ENCODE measurements at regions not wholly inside any gene's neighbourhood (a gene's known extent, or its start where the extent isn't known, plus 50 kb on each side); places are given as distances from the start of the nearest gene placed in this dataset.
A peak's percentile ranks its signal among the peaks of the same experiment; 100 is the strongest.

GRCh38 chr9:119792242-119792641 lies 423.0 kb upstream of the BRINP1 start:
- Mint-ChIP-seq H3K36me3 (no peaks in the 10 kb centered on the region), H3K27me3 (peaks cover 18 to 30% (median 25%) of the 10 kb centered on the region in 3 donors), H3K4me3 (no peak overlapping the region), H3K27ac (no peak overlapping the region), H3K9me3 (peaks cover 0 to 6% (median 0%) of the 10 kb centered on the region in 7 donors), H3K4me1 (no peaks in the 10 kb centered on the region)
- no peak for ATAC-seq (ENCODE audit: low read depth in 2 of 2)
- DNase-seq = no peak

GRCh38 chr9:119789987-119790386 lies 420.8 kb upstream of the BRINP1 start:
- Mint-ChIP-seq H3K4me1 (no peaks in the 10 kb centered on the region), H3K9me3 (peaks cover 0 to 6% (median 0%) of the 10 kb centered on the region in 7 donors), H3K4me3 (no peak overlapping the region), H3K27me3 (peaks cover 9 to 30% (median 25%) of the 10 kb centered on the region in 3 donors), H3K36me3 (no peaks in the 10 kb centered on the region), H3K27ac (no peak overlapping the region)
- ATAC-seq (ENCODE audit: low read depth in 2 of 2) (no peak), DNase-seq (no peak)

GRCh38 chr9:119788921-119789320 lies 419.7 kb upstream of the BRINP1 start:
- Mint-ChIP-seq H3K4me1 (no peaks in the 10 kb centered on the region), H3K4me3 (no peak overlapping the region), H3K27ac (no peak overlapping the region), H3K9me3 (peaks cover 0 to 3% (median 0%) of the 10 kb centered on the region in 7 donors), H3K36me3 (no peaks in the 10 kb centered on the region), H3K27me3 (peaks cover 0 to 22% (median 20%) of the 10 kb centered on the region in 3 donors)
- ATAC-seq (ENCODE audit: low read depth in 2 of 2) (no peak), DNase-seq (no peak)

GRCh38 chr9:119781886-119782285 lies 412.7 kb upstream of the BRINP1 start:
- H3K36me3 Mint-ChIP-seq = no peaks in the 10 kb centered on the region
- H3K4me3 Mint-ChIP-seq = no peak overlapping the region
- ATAC-seq (ENCODE audit: low read depth in 2 of 2) = no peak

GRCh38 chr9:119775410-119775809 lies 406.2 kb upstream of the BRINP1 start:
- no peak overlapping the region for H3K4me3 Mint-ChIP-seq
- no peaks in the 10 kb centered on the region for H3K36me3 Mint-ChIP-seq
- ATAC-seq (ENCODE audit: low read depth in 2 of 2) = no peak

More at GRCh38 chr9:119781886-119782285, 412.7 kb upstream of the BRINP1 start:
- H3K9me3 Mint-ChIP-seq = peaks cover 0 to 4% (median 0%) of the 10 kb centered on the region in 7 donors
- peaks cover 5 to 15% (median 5%) of the 10 kb centered on the region in 3 donors for H3K27me3 Mint-ChIP-seq
- DNase-seq = no peak
- no peak overlapping the region for H3K27ac Mint-ChIP-seq
- no peaks in the 10 kb centered on the region for H3K4me1 Mint-ChIP-seq

GRCh38 chr9:119773823-119774222 lies 404.6 kb upstream of the BRINP1 start:
- no peak overlapping the region for H3K4me3 Mint-ChIP-seq
- ATAC-seq (ENCODE audit: low read depth in 2 of 2) (no peak), DNase-seq (no peak)
- peaks cover 0 to 3% (median 0%) of the 10 kb centered on the region in 7 donors for H3K9me3 Mint-ChIP-seq
- no peaks in the 10 kb centered on the region for H3K36me3 Mint-ChIP-seq
- H3K27me3 Mint-ChIP-seq = peaks cover 4 to 8% (median 5%) of the 10 kb centered on the region in 3 donors
- H3K27ac Mint-ChIP-seq = no peak overlapping the region
- peaks cover 0 to 3% (median 0%) of the 10 kb centered on the region in 3 donors for H3K4me1 Mint-ChIP-seq

More at GRCh38 chr9:119775410-119775809, 406.2 kb upstream of the BRINP1 start:
- Mint-ChIP-seq H3K9me3 (peaks cover 0 to 3% (median 0%) of the 10 kb centered on the region in 7 donors), H3K27ac (no peak overlapping the region), H3K27me3 (peaks cover 4 to 11% (median 8%) of the 10 kb centered on the region in 3 donors), H3K4me1 (peaks cover 0 to 3% (median 0%) of the 10 kb centered on the region in 3 donors)
- no peak for DNase-seq

- no peak for ATAC-seq (ENCODE audit: low read depth in 2 of 2)
- no peak overlapping the region for H3K4me3 Mint-ChIP-seq
These were observed 402.1 kb upstream of the BRINP1 start for GRCh38 chr9:119771341-119771740.

GRCh38 chr9:119768266-119768665 lies 399.0 kb upstream of the BRINP1 start:
- no peak for ATAC-seq (ENCODE audit: low read depth in 2 of 2)
- H3K27ac Mint-ChIP-seq = no peak overlapping the region
- H3K9me3 Mint-ChIP-seq = peaks cover 0 to 3% (median 0%) of the 10 kb centered on the region in 7 donors
- peaks cover 0 to 8% (median 5%) of the 10 kb centered on the region in 3 donors for H3K27me3 Mint-ChIP-seq
- H3K4me1 Mint-ChIP-seq = peaks cover 0 to 9% (median 7%) of the 10 kb centered on the region in 3 donors
- no peaks in the 10 kb centered on the region for H3K36me3 Mint-ChIP-seq
- DNase-seq = no peak
- no peak overlapping the region for H3K4me3 Mint-ChIP-seq

More at GRCh38 chr9:119771341-119771740, 402.1 kb upstream of the BRINP1 start:
- Mint-ChIP-seq H3K27me3 (peaks cover 0 to 8% (median 5%) of the 10 kb centered on the region in 3 donors), H3K36me3 (no peaks in the 10 kb centered on the region), H3K27ac (no peak overlapping the region), H3K9me3 (peaks cover 0 to 3% (median 0%) of the 10 kb centered on the region in 7 donors), H3K4me1 (peaks cover 0 to 3% (median 0%) of the 10 kb centered on the region in 3 donors)
- no peak for DNase-seq

GRCh38 chr9:119765632-119766175 lies 396.5 kb upstream of the BRINP1 start:
- Mint-ChIP-seq H3K4me3 (no peak overlapping the region), H3K36me3 (no peaks in the 10 kb centered on the region), H3K4me1 (peaks cover 13 to 24% (median 15%) of the 10 kb centered on the region in 3 donors), H3K27me3 (no peaks in the 10 kb centered on the region), H3K27ac (peak overlapping the region in 2 of 6 donors; percentile 2), H3K9me3 (peaks cover 0 to 4% (median 0%) of the 10 kb centered on the region in 7 donors)
- DNase-seq (no peak), ATAC-seq (ENCODE audit: low read depth in 2 of 2) (no peak)

GRCh38 chr9:119763260-119763659 lies 394.0 kb upstream of the BRINP1 start:
- no peak overlapping the region for H3K4me3 Mint-ChIP-seq
- peaks cover 13 to 31% (median 15%) of the 10 kb centered on the region in 3 donors for H3K4me1 Mint-ChIP-seq
- H3K36me3 Mint-ChIP-seq = no peaks in the 10 kb centered on the region
- H3K27me3 Mint-ChIP-seq = peaks cover 7 to 9% (median 8%) of the 10 kb centered on the region in 3 donors
- ATAC-seq (ENCODE audit: low read depth in 2 of 2) (no peak), DNase-seq (no peak)
- H3K27ac Mint-ChIP-seq = no peak overlapping the region
- H3K9me3 Mint-ChIP-seq = peaks cover 0 to 4% (median 0%) of the 10 kb centered on the region in 7 donors

GRCh38 chr9:119761812-119762211 lies 392.6 kb upstream of the BRINP1 start:
- ATAC-seq (ENCODE audit: low read depth in 2 of 2) = peak; percentile 40
- H3K36me3 Mint-ChIP-seq = no peaks in the 10 kb centered on the region
- H3K4me1 Mint-ChIP-seq = peaks cover 13 to 31% (median 15%) of the 10 kb centered on the region in 3 donors
- peaks cover 0 to 4% (median 0%) of the 10 kb centered on the region in 7 donors for H3K9me3 Mint-ChIP-seq
- H3K27ac Mint-ChIP-seq = peak overlapping the region in 2 of 6 donors; percentile 61 to 72
- H3K4me3 Mint-ChIP-seq = peak overlapping the region in 2 of 8 donors; percentile 3 to 56
- no peak for DNase-seq
- peaks cover 10 to 18% (median 11%) of the 10 kb centered on the region in 3 donors for H3K27me3 Mint-ChIP-seq

- ATAC-seq (ENCODE audit: low read depth in 2 of 2) (no peak), DNase-seq (no peak)
- Mint-ChIP-seq H3K27me3 (peaks cover 11 to 30% (median 18%) of the 10 kb centered on the region in 3 donors), H3K4me3 (no peak overlapping the region), H3K36me3 (no peaks in the 10 kb centered on the region), H3K4me1 (peaks cover 9 to 31% (median 13%) of the 10 kb centered on the region in 3 donors), H3K9me3 (peaks cover 0 to 4% (median 0%) of the 10 kb centered on the region in 7 donors), H3K27ac (no peak overlapping the region)
These were observed 389.8 kb upstream of the BRINP1 start for GRCh38 chr9:119758990-119759389.

- peaks cover 0 to 4% (median 0%) of the 10 kb centered on the region in 7 donors for H3K9me3 Mint-ChIP-seq
- peaks cover 11 to 30% (median 18%) of the 10 kb centered on the region in 3 donors for H3K27me3 Mint-ChIP-seq
- no peak overlapping the region for H3K4me3 Mint-ChIP-seq
- ATAC-seq (ENCODE audit: low read depth in 2 of 2) (no peak), DNase-seq (no peak)
- no peaks in the 10 kb centered on the region for H3K36me3 Mint-ChIP-seq
- H3K27ac Mint-ChIP-seq = no peak overlapping the region
- peaks cover 9 to 24% (median 13%) of the 10 kb centered on the region in 3 donors for H3K4me1 Mint-ChIP-seq
These were observed 389.0 kb upstream of the BRINP1 start for GRCh38 chr9:119758241-119758640.

GRCh38 chr9:119739476-119739875 lies 370.2 kb upstream of the BRINP1 start:
- H3K4me3 Mint-ChIP-seq = no peak overlapping the region
- ATAC-seq (ENCODE audit: low read depth in 2 of 2) (no peak), DNase-seq (no peak)
- peaks cover 4 to 19% (median 6%) of the 10 kb centered on the region in 7 donors for H3K9me3 Mint-ChIP-seq
- H3K4me1 Mint-ChIP-seq = peaks cover 11 to 30% (median 16%) of the 10 kb centered on the region in 3 donors
- H3K27ac Mint-ChIP-seq = no peak overlapping the region
- H3K36me3 Mint-ChIP-seq = no peaks in the 10 kb centered on the region
- no peaks in the 10 kb centered on the region for H3K27me3 Mint-ChIP-seq
